ENCODE measurements at regions not wholly inside any gene's neighbourhood (a gene's known extent, or its start where the extent isn't known, plus 50 kb on each side); places are given as distances from the start of the nearest gene placed in this dataset.
A peak's percentile ranks its signal among the peaks of the same experiment; 100 is the strongest.

DNA sequence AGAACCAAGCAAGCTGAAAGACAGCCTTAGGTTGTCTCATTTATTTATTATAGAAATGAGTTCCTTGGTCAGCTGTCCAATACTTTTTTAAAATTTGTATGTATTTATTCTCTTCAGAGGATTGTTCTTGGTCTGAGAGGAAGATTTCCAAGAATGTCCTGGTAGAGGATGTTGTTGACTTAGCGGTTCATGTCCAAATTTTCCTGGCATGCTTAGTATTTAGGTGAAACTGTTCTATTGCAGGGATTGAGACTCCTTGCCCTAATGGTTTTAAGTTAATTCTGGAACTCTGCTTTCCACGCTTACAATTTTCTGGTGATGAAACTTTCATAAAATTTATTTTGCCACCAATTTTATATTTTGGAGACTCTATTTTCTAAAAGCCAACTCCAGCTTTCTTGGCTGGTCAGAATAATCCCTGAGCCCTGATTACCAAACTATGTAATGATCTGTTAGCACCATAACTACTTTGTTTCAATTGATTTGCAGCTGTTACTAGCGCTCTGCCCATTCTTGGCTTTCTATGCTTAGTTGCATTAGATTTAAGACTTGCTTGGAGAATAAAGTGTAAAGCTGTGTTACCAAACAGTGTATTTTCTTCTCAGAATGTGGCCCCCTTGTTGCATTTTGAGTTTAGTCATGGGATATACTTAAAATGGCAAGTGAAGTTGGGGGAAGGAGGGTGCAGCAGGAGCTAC lies 1868.8 kb upstream of the CELF4 start:
- DNase-seq (ENCODE audit: low read depth in 2 of 2), result peak; percentile 29 to 34
- no peak overlapping the region for H3K4me3 ChIP-seq (replicated peaks in 1 of 2; ENCODE audit: low read depth in 2 of 2, low read length in 2 of 2)

DNA sequence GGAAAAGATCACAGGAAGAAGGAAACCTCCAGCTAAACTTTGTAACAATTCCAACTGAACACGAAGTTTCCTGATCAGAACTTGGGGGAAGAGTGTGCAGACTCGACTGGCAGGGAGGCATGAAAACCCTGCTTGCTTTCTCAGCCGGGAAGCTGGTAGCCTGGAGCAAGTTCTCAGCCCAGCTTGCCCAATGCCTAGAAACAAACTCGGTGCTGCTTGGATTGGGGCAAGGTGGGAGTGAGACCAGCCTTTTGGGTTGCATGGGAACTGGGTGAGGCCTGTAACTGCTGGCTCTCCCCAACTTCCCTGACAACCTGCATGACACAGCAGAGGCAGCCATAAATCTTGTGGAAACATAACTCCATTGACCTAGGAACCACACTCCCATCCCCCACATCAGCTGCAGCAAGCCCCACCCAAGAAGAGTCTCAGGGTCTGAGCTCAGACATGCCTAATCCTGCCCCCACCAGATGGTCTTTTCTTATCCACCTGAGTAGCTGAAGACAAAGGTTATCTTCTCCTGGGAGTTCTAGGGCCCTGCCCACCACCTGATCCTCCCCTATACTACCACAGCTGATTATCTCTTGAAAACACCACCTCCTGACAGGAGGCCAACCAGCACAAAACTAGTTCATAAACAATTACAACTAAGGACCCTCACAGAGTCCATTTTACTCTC lies 1859.7 kb upstream of the CELF4 start:
- TF ChIP-seq, protein P1, sequence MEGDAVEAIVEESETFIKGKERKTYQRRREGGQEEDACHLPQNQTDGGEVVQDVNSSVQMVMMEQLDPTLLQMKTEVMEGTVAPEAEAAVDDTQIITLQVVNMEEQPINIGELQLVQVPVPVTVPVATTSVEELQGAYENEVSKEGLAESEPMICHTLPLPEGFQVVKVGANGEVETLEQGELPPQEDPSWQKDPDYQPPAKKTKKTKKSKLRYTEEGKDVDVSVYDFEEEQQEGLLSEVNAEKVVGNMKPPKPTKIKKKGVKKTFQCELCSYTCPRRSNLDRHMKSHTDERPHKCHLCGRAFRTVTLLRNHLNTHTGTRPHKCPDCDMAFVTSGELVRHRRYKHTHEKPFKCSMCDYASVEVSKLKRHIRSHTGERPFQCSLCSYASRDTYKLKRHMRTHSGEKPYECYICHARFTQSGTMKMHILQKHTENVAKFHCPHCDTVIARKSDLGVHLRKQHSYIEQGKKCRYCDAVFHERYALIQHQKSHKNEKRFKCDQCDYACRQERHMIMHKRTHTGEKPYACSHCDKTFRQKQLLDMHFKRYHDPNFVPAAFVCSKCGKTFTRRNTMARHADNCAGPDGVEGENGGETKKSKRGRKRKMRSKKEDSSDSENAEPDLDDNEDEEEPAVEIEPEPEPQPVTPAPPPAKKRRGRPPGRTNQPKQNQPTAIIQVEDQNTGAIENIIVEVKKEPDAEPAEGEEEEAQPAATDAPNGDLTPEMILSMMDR (IDR thresholded peaks at IDR 0.05; ENCODE audit: low read depth, low read length), result no peak
- no peak for DNase-seq (ENCODE audit: low read depth in 2 of 2)
- no peak overlapping the region for H3K4me3 ChIP-seq (replicated peaks in 1 of 2; ENCODE audit: low read depth in 2 of 2, low read length in 2 of 2)

More for the DNA sequence above, 1868.8 kb upstream of the CELF4 start:
- TF ChIP-seq, protein P1 (IDR thresholded peaks at IDR 0.05; ENCODE audit: low read depth, low read length), result no peak

DNA sequence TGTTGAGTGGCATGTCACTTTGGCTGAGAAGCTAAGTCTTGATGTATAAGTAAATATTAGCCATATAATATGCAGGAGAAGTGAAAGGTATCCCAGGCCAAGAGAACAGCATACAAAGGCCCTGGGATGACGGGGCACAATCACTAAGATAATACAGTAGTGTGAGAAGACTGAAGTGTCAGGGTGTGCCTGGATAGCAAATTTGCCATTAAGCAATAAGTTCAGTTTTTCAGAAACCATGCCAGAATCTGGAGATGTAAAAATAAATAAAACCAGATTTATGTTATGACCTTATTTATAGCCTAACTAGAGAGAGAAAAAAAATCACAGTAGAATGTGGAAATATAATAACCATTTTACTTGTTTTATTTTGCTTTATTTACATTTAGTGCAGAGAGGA lies 1858.7 kb upstream of the CELF4 start:
- no peak for DNase-seq (ENCODE audit: low read depth in 2 of 2)
- TF ChIP-seq, protein P1 (IDR thresholded peaks at IDR 0.05; ENCODE audit: low read depth, low read length), result no peak
- H3K4me3 ChIP-seq (replicated peaks in 1 of 2; ENCODE audit: low read depth in 2 of 2, low read length in 2 of 2), result no peak overlapping the region

DNA sequence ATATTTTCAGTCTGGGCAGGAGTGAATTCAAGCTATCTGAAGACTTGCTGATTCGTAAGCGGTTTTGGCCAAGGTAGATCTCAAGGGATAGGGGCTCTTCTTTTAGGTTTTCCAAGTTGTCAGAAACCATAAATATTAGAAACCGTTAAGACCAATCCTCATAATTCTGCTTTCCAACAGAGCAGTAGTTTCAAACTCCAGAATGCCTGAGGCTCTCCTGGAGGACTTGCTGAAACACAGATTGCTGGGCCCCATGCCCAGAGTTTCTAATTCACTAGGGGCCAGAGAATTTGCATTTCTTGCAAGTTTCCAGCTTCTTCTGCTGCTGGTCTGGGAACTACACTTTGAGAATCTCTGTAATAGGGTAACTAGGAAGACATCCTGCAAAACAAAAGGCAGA lies 1855.7 kb upstream of the CELF4 start:
- TF ChIP-seq, protein P1 (IDR thresholded peaks at IDR 0.05; ENCODE audit: low read depth, low read length), result no peak
- H3K4me3 ChIP-seq (replicated peaks in 1 of 2; ENCODE audit: low read depth in 2 of 2, low read length in 2 of 2), result no peak overlapping the region
- DNase-seq (ENCODE audit: low read depth in 2 of 2), result peak in 1 of 2 donors; percentile 25

DNA sequence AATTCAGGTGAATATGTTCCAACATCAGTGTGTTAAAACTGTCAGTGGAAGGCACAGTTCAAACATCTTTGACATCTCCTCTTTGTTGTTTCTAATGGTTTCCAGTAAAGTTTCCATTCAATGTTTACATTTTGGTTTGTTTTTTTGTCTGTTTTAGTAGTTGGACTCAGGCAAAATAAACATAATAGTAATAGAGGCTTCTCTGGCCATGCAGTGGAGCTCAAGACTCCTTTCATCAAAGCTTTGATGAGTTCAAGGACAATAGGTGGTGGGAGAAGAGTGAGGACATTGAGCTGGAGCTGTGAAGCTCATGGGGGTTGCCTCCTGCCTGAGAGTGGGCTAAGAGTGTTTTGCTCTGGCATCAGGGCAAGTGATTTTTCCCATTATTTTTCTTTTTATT lies 1853.7 kb upstream of the CELF4 start:
- no peak overlapping the region for H3K4me3 ChIP-seq (replicated peaks in 1 of 2; ENCODE audit: low read depth in 2 of 2, low read length in 2 of 2)
- no peak for DNase-seq (ENCODE audit: low read depth in 2 of 2)
- TF ChIP-seq, protein P1 (IDR thresholded peaks at IDR 0.05; ENCODE audit: low read depth, low read length), result no peak

DNA sequence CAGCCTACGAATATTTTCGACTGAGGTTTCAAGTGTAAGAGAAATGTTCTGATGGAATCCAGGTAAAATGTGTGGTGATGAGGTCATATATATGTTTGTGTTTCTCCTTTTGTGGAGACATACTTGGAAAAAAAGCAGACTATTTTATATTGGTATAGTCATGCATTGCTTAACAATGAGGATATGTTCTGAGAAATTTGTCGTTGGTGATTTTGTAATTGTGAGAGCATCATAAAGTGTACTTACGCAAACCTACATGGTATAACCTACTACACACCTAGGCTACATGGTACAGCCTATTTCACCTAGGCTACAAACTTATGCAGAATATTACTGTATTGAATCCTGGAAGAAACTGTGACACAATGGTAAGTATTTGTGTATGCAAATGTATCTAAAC lies 1849.9 kb upstream of the CELF4 start:
- TF ChIP-seq, protein P1 (IDR thresholded peaks at IDR 0.05; ENCODE audit: low read depth, low read length), result no peak
- peak in 1 of 2 donors; percentile 5 for DNase-seq (ENCODE audit: low read depth in 2 of 2)
- no peak overlapping the region for H3K4me3 ChIP-seq (replicated peaks in 1 of 2; ENCODE audit: low read depth in 2 of 2, low read length in 2 of 2)
